GM21786 (cell line): ENCODE measurements at regions not wholly inside any gene's neighbourhood (a gene's known extent, or its start where the extent isn't known, plus 50 kb on each side); places are given as distances from the start of the nearest gene placed in this dataset.

Experiments used
- ATAC-seq: cut with Tn5 transposase; IDR thresholded peaks from one replicate; pipeline ENCODE4 v1.9.1; 2021; ENCODE audit not compliant: unreplicated experiment

- no peak for ATAC-seq
Measured at GRCh38 chr5:38032149-38032548, 192.3 kb upstream of the GDNF start.

- ATAC-seq, result no peak
Measured at GRCh38 chr5:38031304-38031703, 191.5 kb upstream of the GDNF start.

GRCh38 chr5:38029397-38030065 is 189.7 kb upstream of the GDNF start:
- ATAC-seq, result no peak

- no peak for ATAC-seq
Measured at GRCh38 chr5:38023799-38024198, 184.0 kb upstream of the GDNF start.

DNA sequence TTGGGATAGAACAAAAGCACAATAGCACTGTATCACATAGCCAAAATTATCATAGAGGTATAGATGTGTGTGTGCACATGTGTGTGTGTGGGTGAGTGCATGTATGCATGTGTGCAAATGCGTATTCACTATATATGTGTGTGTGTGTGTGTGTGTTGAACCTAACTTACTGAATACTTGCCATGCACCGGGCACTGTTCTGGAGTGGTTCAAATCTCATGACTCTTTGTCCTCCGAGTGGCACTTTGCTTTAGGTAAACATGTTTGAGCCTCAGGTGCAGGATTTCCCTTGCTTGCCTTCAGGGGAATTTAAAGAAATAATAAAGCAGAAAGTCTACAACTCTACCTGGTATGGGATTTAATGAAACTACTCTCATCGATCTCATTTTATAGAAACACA is 183.5 kb upstream of the GDNF start:
- ATAC-seq, result no peak

DNA sequence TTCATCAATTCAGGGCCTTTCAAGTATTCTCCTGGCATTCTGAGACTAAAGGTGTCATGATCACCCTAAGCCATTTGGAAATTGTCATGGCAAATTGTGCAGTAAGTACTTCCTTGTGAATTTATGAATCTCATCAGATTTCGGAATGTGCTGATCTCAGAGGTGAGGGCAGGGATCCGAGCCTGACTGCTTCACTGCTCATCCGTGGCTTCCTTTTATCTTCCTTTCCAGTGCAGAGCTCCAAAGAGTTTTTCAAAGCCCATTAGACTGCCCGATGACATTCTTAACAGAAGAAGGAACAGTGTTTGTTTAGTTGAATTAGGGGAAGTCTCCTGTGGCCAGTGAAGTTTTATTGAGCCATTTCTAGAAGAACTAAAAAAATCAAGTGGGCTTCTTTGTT is 182.8 kb upstream of the GDNF start:
- no peak for ATAC-seq

GRCh38 chr5:38018016-38018415 is 178.2 kb upstream of the GDNF start:
- ATAC-seq, result no peak

GRCh38 chr5:38013107-38013506 is 173.3 kb upstream of the GDNF start:
- ATAC-seq, result no peak

GRCh38 chr5:38011668-38012188 is 171.9 kb upstream of the GDNF start:
- ATAC-seq, result no peak

DNA sequence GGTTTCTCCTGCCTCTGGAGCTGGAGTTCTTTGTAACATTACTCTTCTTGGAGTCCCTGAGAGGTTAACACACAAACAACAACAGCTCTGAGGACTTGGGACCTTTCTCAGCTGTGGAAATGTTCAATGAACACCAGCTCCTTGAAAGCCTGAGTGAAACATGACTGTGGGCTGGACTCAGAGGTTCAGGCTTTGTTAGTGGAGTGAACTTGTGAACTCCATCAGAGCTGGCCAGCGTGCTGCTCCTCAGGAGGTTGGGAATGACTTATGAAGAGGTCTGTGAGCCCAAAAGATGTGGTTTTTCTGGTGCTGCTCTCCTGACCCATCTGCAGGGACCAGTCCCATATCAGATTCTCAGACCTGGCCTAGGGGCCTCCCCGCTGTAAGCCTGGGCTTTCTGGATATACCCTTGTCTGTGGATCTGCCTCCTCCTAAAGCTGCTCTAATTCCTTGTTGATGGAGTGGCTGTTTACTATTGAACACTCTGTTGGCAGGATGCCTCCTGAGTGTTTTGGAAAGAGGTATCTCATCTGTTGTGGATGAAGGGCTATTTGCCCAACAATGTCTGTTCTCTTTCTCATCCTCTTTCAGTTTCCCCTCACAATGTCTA is 170.0 kb upstream of the GDNF start:
- ATAC-seq, result no peak

- ATAC-seq, result no peak
Measured at GRCh38 chr5:38008198-38008597, 168.4 kb upstream of the GDNF start.

DNA sequence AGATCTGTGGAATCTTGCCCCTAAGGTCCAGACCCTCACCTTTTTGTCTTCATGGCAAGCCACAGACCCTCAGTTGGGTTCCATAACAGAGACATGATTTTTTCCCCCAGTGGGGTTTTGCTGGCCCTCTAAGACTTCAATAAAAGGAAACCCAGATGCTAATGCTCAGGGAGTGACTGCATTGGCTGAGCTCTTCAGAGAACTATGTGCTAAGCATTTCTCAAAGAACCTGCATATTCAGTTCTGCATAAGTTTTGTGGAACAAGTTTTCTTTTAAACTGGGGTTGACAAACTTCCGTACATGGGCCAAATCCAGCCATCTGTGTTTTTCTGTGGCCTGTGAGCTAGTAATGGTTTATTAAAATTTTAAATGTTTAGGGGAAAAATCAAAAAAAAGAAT is 159.8 kb upstream of the GDNF start:
- no peak for ATAC-seq

- no peak for ATAC-seq
Measured at GRCh38 chr5:37996918-37997317, 157.1 kb upstream of the GDNF start.

DNA sequence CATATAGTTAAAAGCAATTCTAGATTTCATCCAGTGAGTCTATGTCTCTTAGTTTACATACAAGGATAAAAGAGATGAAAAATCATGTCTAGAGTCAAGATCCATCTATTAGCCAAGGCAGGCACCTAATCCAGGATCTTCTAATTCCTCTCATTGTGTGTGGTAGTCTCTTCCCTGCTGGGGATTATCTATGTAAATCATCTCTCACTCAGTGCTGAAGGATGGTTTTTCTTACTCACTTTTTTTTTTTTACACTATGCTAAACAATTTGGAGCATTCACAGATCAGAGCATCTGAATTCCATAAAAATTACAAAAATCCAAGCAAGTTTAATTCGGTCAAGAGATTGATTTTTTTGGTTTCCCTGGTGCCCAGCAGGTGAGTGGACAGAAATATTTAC is 154.9 kb upstream of the GDNF start:
- no peak for ATAC-seq

DNA sequence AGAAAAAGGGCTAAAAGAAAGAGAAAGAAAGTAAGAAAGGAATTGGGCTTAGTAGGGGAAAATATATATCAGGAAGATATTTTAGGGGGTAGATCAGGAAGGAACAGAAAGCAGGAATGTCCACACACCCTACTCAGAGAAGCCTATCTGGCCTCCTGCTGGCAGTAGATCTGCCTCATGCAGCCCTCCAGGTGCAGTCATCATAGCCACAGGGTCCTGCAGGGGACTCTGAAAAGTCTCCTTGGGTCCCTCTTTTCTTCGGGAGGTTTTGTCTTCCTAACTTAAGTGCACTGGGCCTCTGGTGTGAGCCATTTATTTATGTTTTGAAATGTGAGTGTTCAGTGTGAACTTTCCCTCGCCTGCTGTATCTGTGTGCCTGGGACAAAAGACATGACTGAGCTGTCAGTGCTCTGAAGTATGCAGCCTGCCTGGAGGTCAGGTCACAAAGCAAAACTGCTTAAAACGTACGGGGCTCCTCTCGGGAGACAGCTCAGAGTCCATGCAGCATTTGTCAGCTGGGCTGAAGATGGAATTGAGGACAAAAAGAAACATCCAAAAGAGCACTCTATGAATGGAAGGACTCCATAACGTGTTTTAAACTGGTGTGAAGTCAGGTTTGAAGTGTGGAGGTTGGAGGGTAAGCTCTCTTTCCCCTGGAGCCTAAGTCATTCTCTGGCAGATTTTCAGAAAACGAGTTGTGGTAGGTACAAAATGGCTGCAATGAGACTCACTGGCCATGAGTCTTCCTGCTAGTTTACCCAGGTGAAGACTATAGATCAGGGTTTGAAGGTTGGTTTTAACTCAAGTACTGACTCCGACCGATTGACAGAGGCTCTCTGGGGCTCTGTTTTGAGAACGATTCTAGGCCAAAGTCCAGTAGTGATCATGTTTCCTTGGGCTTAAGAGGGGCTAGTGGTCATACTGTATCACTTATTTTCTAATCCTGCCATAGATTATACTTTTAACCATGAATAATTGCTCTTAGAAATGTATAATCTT is 151.8 kb upstream of the GDNF start:
- no peak for ATAC-seq

- ATAC-seq, result no peak
Measured at GRCh38 chr5:37989884-37990283, 150.0 kb upstream of the GDNF start.

- ATAC-seq, result no peak
Measured at GRCh38 chr5:37988454-37989046, 148.7 kb upstream of the GDNF start.

DNA sequence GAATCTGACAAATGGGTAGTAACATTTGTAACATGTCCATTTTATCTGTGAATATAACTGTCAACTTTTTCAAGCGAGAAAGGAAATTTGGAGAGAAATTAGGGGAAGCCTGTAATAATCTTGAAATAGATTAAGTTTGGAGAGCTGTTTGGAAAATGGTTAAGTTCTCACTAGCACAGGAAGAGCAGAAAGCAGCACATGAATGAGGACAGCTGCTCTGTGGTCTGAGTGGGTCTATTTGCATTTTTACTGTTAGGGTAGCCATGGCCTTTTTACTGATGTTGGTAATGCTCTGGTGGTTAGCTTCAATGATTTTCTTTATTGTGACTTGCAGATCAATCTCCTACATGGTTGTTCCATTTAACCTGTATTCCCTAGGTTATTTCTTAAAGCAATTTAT is 144.5 kb upstream of the GDNF start:
- ATAC-seq, result no peak

DNA sequence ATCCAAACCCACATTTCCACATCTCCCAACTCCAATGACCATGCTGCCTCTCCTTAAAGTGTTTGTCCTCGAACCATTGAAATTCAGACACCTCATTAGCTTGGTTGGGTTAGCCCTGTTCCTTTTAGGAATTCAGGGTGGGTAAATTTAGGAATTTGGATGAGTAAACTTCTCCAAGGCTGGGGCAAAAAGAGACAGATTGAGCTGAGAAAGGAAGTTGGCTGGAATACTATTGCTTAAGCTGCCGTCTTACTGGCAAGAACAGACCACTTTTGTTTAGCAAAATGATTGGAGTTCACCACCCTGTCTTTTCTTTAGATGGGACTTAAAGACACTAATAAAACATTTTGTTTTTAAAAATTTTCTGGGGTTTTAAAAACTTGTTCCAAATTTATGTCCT is 143.6 kb upstream of the GDNF start:
- ATAC-seq, result no peak

GRCh38 chr5:37979559-37979958 is 139.7 kb upstream of the GDNF start:
- ATAC-seq, result no peak

DNA sequence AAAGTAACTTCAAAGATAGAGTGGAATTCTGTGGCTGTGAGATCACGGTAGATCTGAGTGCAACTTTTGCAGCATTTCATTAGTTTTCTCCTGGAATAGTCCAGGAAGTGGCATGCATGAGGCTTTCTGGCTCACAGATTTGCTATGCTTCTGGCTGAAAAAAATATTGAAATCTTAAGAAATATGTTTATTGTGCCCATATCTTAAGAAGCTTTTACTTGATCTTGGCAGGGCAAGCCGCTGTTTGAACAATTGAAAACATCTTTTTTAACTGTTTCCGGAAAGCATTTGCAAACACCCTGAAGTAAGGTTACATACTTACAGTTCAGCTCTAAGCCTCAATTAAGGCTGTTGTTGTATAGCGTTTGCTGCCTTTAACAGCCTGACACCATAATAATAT is 135.7 kb upstream of the GDNF start:
- ATAC-seq, result no peak
